Neuronal stem cell (in vitro differentiated cells): ENCODE measurements at regions not wholly inside any gene's neighbourhood (a gene's known extent, or its start where the extent isn't known, plus 50 kb on each side); places are given as distances from the start of the nearest gene placed in this dataset.

Source experiments
- DNase-seq: peaks from one replicate; pipeline ENCODE4 v3.0.0-alpha.2; 2013; ENCODE audit warnings: low spot score
- H2AFZ ChIP-seq: one replicate; pipeline ENCODE4 v1.6.1; 2013; ENCODE audit warnings: mild to moderate bottlenecking, low read length, inconsistent platforms
- H2AK5ac ChIP-seq: 2 replicates; pipeline ENCODE4 v1.6.1; 2013; ENCODE audit warnings: low read depth, mild to moderate bottlenecking, inconsistent platforms, low read length, moderate library complexity, mixed read lengths
- H2BK120ac ChIP-seq: 2 replicates; pipeline ENCODE4 v1.6.1; 2013; ENCODE audit warnings: low read depth, mild to moderate bottlenecking, inconsistent platforms, low read length, moderate library complexity, mixed read lengths
- H2BK12ac ChIP-seq: one replicate; pipeline ENCODE4 v1.6.1; 2013; ENCODE audit warnings: low read length, inconsistent platforms
- H2BK15ac ChIP-seq: 2 replicates; pipeline ENCODE4 v1.6.1; 2013; ENCODE audit warnings: mild to moderate bottlenecking, low read length, inconsistent platforms, mixed read lengths
- H2BK5ac ChIP-seq: one replicate; pipeline ENCODE4 v1.6.1; 2013; ENCODE audit warnings: inconsistent platforms, mild to moderate bottlenecking, low read length, moderate library complexity
- H3K14ac ChIP-seq: one replicate; pipeline ENCODE4 v1.6.1; 2013; ENCODE audit warnings: low read length, inconsistent platforms
- H3K18ac ChIP-seq: 2 replicates; pipeline ENCODE4 v1.6.1; 2013; ENCODE audit warnings: low read length, inconsistent platforms
- H3K23ac ChIP-seq: 2 replicates; pipeline ENCODE4 v1.6.1; 2013; ENCODE audit warnings: low read depth, mild to moderate bottlenecking, mixed read lengths, low read length, inconsistent platforms; ENCODE audit not compliant: poor library complexity
- H3K27ac ChIP-seq: replicated peaks from 3 replicates; pipeline ENCODE4 v1.5.1; 2013; ENCODE audit warnings: low read length, inconsistent platforms
- H3K27me3 ChIP-seq, 3 experiments: 2 replicates each; pipeline ENCODE4 v1.6.1; 2013; ENCODE audit warnings: low read length in 3 of 3, mild to moderate bottlenecking in 2 of 3, inconsistent platforms in 1 of 3, low read depth in 1 of 3, mixed read lengths in 1 of 3, moderate library complexity in 1 of 3; ENCODE audit not compliant: control insufficient read depth in 3 of 3, insufficient read depth in 3 of 3
- H3K36me3 ChIP-seq, 2 donors: replicated peaks in 1 of 2; 2 replicates each; pipeline ENCODE4 v1.6.1; 2013; ENCODE audit warnings: low read length in 2 of 2; ENCODE audit not compliant: control insufficient read depth in 2 of 2, insufficient read depth in 2 of 2
- H3K4ac ChIP-seq: 2 replicates; pipeline ENCODE4 v1.6.1; 2013; ENCODE audit warnings: inconsistent platforms, mild to moderate bottlenecking, low read length, moderate library complexity
- H3K4me1 ChIP-seq, 2 donors: 1 replicate in 1 of 2; 2 replicates in 1 of 2; pipeline ENCODE4 v1.6.1; 2013; ENCODE audit warnings: low read length in 2 of 2, low read depth in 1 of 2; ENCODE audit not compliant: control insufficient read depth in 2 of 2, insufficient read depth in 1 of 2
- H3K4me2 ChIP-seq: one replicate; pipeline ENCODE4 v1.6.1; 2013; ENCODE audit warnings: mild to moderate bottlenecking, low read length, inconsistent platforms; ENCODE audit not compliant: insufficient read depth, poor library complexity, severe bottlenecking
- H3K4me3 ChIP-seq, 2 donors: 2 replicates each; pipeline ENCODE4 v1.5.1; 2013; ENCODE audit warnings: low read length in 2 of 2, mild to moderate bottlenecking in 2 of 2, inconsistent platforms in 1 of 2, moderate library complexity in 1 of 2
- H3K79me1 ChIP-seq: one replicate; pipeline ENCODE4 v1.6.1; 2013; ENCODE audit warnings: low read depth, mild to moderate bottlenecking, inconsistent platforms, low read length, moderate library complexity
- H3K9ac ChIP-seq: one replicate; pipeline ENCODE4 v1.6.1; 2013; ENCODE audit warnings: mild to moderate bottlenecking, low read depth, low read length, inconsistent platforms; ENCODE audit not compliant: poor library complexity
- H3K9me3 ChIP-seq, 2 donors: replicated peaks in 1 of 2; 2 replicates each; pipeline versions ENCODE3 to v1.6.1; 2013; ENCODE audit warnings: low read length in 2 of 2, mild to moderate bottlenecking in 2 of 2, inconsistent platforms in 1 of 2, low read depth in 1 of 2, mixed read lengths in 1 of 2, moderate library complexity in 1 of 2; ENCODE audit not compliant: control insufficient read depth in 2 of 2, insufficient read depth in 1 of 2
- H4K8ac ChIP-seq: one replicate; pipeline ENCODE4 v1.6.1; 2013; ENCODE audit warnings: low read depth, mild to moderate bottlenecking, inconsistent platforms, low read length, moderate library complexity
- H4K91ac ChIP-seq: one replicate; pipeline ENCODE4 v1.6.1; 2013; ENCODE audit warnings: low read length, low read depth, mild to moderate bottlenecking, inconsistent platforms; ENCODE audit not compliant: poor library complexity
- WGBS, 2 donors: extraction: QIAGEN DNeasy Blood & Tissue Kit; methylation state at CpG; one replicate each; pipeline ENCODE4 v1.1.7; 2013; ENCODE audit warnings: missing lambda C conversion rate in 2 of 2, mixed read lengths in 1 of 2; ENCODE audit not compliant: insufficient read length in 2 of 2, insufficient replicate concordance in 1 of 2; ENCODE audit errors: extremely low coverage in 2 of 2; 5-methylcytosine and 5-hydroxymethylcytosine counted together

- no peaks in the 10 kb centered on the region for H3K36me3 ChIP-seq
- H2BK15ac ChIP-seq: no peak overlapping the region
- H4K91ac ChIP-seq: no peak overlapping the region
- no peaks in the 10 kb centered on the region for H3K4me1 ChIP-seq
- no peak overlapping the region for H2AK5ac ChIP-seq
- DNase-seq: no peak
- H3K27me3 ChIP-seq: no peaks in the 10 kb centered on the region
- H3K4me2 ChIP-seq: no peak overlapping the region
- H3K9ac ChIP-seq: no peak overlapping the region
- no peak overlapping the region for H2BK120ac ChIP-seq
- no peak overlapping the region for H3K27ac ChIP-seq
- no peaks in the 10 kb centered on the region for H3K79me1 ChIP-seq
- no peak overlapping the region for H3K4ac ChIP-seq
- no peak overlapping the region for H3K23ac ChIP-seq
- no peak overlapping the region for H3K14ac ChIP-seq
- H2BK5ac ChIP-seq: no peak overlapping the region
- H3K9me3 ChIP-seq: no peaks in the 10 kb centered on the region
- H3K18ac ChIP-seq: no peak overlapping the region
- no peak overlapping the region for H4K8ac ChIP-seq
- H3K4me3 ChIP-seq: no peak overlapping the region
- H2BK12ac ChIP-seq: no peak overlapping the region
- H2AFZ ChIP-seq: no peak overlapping the region
- no CpG with 5 or more reads among the region's 1 CpG for WGBS, 2 donors
These were observed 100.5 kb upstream of the SNX2 start for GRCh38 chr5:122674385-122674784.

DNA sequence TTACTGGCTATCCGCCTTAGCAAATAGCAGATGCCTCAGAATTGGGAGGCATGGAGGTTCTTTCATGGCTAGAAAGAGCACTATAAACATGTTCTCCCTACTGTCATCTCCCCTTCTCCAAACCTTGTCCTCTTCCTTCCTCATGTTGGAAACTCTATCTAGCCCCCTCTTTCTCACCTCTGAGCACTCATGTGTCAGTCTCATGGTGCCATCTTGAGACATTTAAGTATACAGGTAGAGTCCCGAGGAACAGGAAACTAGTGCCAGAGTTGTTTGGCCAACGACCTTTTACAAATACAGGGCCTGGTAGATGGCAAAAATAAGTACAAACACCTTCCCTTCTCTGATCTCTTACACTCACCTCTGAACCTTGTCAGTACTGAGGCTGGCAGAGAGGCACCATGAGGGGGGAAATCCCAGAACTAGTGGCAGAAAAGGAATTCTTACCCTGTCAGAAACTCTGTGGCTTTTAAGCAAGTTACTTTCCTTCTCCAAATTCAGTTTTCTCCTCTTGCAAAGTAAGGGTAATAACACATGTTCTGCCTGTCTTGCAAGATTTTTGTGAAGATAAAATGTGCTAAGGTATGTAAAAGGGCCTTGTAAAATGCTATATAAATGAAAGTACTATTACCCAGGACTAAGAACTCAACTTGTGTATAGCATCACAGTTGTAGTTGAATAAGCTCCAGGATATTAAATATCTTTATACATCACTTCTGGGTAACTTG lies 94.1 kb upstream of the SNX2 start:
- no peaks in the 10 kb centered on the region for H3K9me3 ChIP-seq
- no peak for DNase-seq
- H2AFZ ChIP-seq: no peak overlapping the region
- no peak overlapping the region for H4K8ac ChIP-seq
- H4K91ac ChIP-seq: no peak overlapping the region
- H2BK5ac ChIP-seq: no peak overlapping the region
- H2BK15ac ChIP-seq: no peak overlapping the region
- no peak overlapping the region for H3K18ac ChIP-seq
- no peak overlapping the region for H3K23ac ChIP-seq
- H3K79me1 ChIP-seq: no peaks in the 10 kb centered on the region
- no peak overlapping the region for H3K4ac ChIP-seq
- no peak overlapping the region for H3K27ac ChIP-seq
- H3K9ac ChIP-seq: no peak overlapping the region
- H2BK120ac ChIP-seq: no peak overlapping the region
- H3K4me1 ChIP-seq: no peaks in the 10 kb centered on the region
- H2BK12ac ChIP-seq: no peak overlapping the region
- H2AK5ac ChIP-seq: no peak overlapping the region
- no peak overlapping the region for H3K14ac ChIP-seq
- no CpG with 5 or more reads among the region's 3 CpGs for WGBS, 2 donors
- no peaks in the 10 kb centered on the region for H3K36me3 ChIP-seq
- H3K4me3 ChIP-seq: no peak overlapping the region
- H3K4me2 ChIP-seq: no peak overlapping the region
- no peaks in the 10 kb centered on the region for H3K27me3 ChIP-seq

GRCh38 chr5:122683631-122684030 lies 91.2 kb upstream of the SNX2 start:
- no peak overlapping the region for H3K4me3 ChIP-seq
- DNase-seq: no peak
- no peak overlapping the region for H3K27ac ChIP-seq
- H3K36me3 ChIP-seq: no peaks in the 10 kb centered on the region
- no peaks in the 10 kb centered on the region for H3K9me3 ChIP-seq
- no peak overlapping the region for H3K18ac ChIP-seq
- H4K8ac ChIP-seq: no peak overlapping the region
- no peak overlapping the region for H3K9ac ChIP-seq
- H3K14ac ChIP-seq: no peak overlapping the region
- no peak overlapping the region for H3K4me2 ChIP-seq
- no peak overlapping the region for H4K91ac ChIP-seq
- no peak overlapping the region for H3K4ac ChIP-seq
- no peaks in the 10 kb centered on the region for H3K4me1 ChIP-seq
- H2AK5ac ChIP-seq: no peak overlapping the region
- H2BK120ac ChIP-seq: no peak overlapping the region
- no peak overlapping the region for H2BK12ac ChIP-seq
- H2AFZ ChIP-seq: no peak overlapping the region
- no peak overlapping the region for H2BK5ac ChIP-seq
- no peaks in the 10 kb centered on the region for H3K79me1 ChIP-seq
- H3K27me3 ChIP-seq: no peaks in the 10 kb centered on the region
- H3K23ac ChIP-seq: no peak overlapping the region
- H2BK15ac ChIP-seq: no peak overlapping the region

- H3K27me3 ChIP-seq: no peaks in the 10 kb centered on the region
- WGBS, 2 donors: no CpG with 5 or more reads among the region's 1 CpG
- H2BK15ac ChIP-seq: no peak overlapping the region
- H4K91ac ChIP-seq: no peak overlapping the region
- DNase-seq: no peak
- no peak overlapping the region for H3K4ac ChIP-seq
- H2BK12ac ChIP-seq: no peak overlapping the region
- H3K23ac ChIP-seq: no peak overlapping the region
- no peak overlapping the region for H3K9ac ChIP-seq
- no peak overlapping the region for H2AK5ac ChIP-seq
- no peak overlapping the region for H3K18ac ChIP-seq
- H2AFZ ChIP-seq: no peak overlapping the region
- no peak overlapping the region for H3K14ac ChIP-seq
- H3K4me2 ChIP-seq: no peak overlapping the region
- no peaks in the 10 kb centered on the region for H3K79me1 ChIP-seq
- H3K4me1 ChIP-seq: no peaks in the 10 kb centered on the region
- no peak overlapping the region for H4K8ac ChIP-seq
- H3K27ac ChIP-seq: no peak overlapping the region
- H2BK5ac ChIP-seq: no peak overlapping the region
- no peaks in the 10 kb centered on the region for H3K36me3 ChIP-seq
- H3K4me3 ChIP-seq: no peak overlapping the region
- no peak overlapping the region for H2BK120ac ChIP-seq
- H3K9me3 ChIP-seq: no peaks in the 10 kb centered on the region
These were observed 84.6 kb upstream of the SNX2 start for GRCh38 chr5:122690266-122690665.
